LoVo (cell line): ENCODE measurements at regions not wholly inside any gene's neighbourhood (a gene's known extent, or its start where the extent isn't known, plus 50 kb on each side); places are given as distances from the start of the nearest gene placed in this dataset.

ENCODE experiments used
- DNase-seq: peaks from one replicate; pipeline ENCODE4 v3.0.0-alpha.2; 2016; ENCODE audit warnings: low spot score

GRCh38 chr2:172230889-172231401, 128.2 kb upstream of the DLX2 start:
- no peak for DNase-seq

GRCh38 chr2:172231508-172231907, 128.8 kb upstream of the DLX2 start:
- no peak for DNase-seq

- DNase-seq = no peak
Measured at GRCh38 chr2:172232708-172233396, 130.2 kb upstream of the DLX2 start.

DNA sequence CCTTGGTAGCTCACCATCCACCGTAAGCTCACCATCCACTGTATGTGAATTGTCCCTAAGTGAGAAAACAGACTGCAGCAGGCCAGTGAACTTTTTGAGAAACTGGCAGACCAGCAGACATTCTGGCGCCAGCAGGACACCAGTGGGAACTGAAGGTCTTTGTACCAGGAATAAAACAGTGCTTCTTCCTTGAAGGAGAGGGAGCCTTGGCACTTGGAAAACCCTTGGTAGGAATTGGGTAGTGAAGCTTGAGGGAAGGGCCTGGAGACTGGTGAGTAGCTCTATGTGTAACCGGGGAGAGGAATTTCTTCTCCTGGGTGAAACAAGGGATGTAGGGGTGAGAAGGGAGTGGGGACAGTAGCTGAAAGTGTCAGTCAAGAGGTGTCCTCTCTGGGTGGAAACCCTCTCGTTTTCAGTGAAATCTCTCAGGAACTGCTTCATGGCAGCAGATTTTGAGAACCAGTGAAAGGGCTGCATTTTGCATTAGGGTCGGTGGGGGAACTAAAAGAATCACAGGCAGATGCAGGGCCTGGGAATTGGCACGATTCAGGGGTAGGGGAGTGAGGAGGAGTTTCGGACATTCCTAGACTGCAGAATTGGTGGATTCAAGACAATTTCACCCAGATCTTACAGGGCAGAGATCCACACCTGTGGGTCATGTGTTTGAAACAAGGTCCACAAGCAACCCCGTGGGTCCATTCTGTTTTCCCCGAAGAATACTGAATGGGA, 131.5 kb upstream of the DLX2 start:
- no peak for DNase-seq

- DNase-seq = no peak
Measured at GRCh38 chr2:172234716-172235691, 132.3 kb upstream of the DLX2 start.

DNA sequence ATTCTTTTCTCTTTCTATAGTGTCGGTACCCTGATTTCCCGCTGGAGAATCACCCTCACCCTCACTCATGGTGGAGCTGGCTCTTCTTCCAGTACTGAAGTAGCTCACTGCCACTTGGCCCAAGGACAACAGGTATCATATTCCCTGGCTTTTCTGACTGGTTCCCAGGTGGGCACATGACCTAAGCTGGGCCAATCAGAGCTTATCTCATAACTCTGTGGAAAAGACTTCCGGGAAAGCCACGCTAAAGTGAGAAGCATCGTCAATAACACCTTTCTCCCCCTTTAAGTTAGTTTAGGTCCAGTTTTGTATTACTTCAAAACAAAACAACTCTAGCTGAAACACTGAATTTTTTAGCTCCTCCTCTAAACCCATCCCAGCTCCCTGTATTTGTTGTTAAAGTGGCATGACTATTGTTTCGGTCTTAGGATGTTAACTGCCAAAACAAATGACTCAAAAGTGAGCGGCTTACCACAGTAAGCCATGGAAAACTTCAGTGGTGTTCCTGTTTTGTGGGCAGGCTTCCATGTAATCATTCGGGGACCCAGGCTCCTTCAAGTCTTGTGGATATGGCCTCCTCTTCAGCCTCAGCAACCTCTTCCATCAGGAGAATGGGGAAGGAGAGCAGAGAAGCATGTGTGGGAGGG, 137.4 kb upstream of the DLX2 start:
- no peak for DNase-seq

DNA sequence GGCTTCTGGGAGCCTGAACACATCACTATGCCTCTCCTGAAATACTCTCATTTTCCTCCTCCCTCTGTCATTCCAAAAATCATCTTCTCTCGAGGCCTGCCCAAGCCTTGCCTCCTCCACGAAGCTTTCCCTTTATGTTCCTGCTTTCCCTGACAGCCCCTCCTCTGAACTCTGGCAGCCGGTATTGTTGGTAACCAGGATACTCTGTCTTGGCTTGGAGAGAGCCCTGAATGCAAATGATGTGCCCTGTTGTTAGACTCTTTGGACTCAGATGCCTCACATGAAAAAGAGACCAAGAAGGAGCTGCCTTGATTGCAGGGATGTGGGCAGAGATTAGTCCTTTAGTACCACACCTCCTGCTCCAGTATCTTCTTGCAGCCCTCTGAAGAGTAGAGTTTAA, 138.5 kb upstream of the DLX2 start:
- DNase-seq = no peak

DNA sequence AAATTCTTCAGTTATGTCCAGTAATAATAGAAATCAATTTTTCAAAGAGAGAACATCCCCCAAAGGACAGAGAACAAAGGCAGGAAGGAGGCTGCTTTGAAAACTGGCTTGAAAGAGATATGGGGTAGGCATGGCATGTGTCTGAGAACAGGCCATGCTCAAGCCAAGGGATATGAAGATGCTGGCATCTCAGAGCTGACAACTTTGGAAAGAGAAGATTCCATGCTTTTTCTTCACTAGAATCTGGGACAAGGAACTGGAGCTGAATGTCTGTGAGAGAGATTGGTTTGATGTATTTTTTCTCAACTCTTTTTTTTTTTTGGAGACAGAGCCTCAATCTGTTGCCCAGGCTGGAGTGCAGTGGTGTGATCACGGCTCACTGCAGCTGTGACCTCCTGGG, 139.8 kb upstream of the DLX2 start:
- DNase-seq = no peak

DNA sequence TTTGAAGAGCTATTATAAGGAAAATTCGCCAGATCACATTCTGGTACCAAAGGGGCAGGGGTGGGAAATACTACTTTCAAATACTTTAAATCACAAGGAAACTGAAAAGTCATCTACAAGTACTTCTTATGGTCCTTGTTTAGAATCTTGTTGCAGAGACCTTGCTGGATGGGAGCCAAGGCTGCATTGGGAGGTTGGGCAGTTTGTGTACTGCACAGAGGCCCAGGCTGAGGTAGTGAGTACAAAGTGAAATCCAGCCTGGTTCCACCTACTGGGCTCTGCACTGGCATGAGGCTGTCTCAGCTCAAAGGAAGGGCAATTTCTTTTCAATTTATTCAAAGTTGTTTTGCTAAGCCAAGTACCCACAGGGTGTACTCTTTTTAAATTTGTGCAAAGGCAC, 140.3 kb upstream of the DLX2 start:
- DNase-seq = no peak

DNA sequence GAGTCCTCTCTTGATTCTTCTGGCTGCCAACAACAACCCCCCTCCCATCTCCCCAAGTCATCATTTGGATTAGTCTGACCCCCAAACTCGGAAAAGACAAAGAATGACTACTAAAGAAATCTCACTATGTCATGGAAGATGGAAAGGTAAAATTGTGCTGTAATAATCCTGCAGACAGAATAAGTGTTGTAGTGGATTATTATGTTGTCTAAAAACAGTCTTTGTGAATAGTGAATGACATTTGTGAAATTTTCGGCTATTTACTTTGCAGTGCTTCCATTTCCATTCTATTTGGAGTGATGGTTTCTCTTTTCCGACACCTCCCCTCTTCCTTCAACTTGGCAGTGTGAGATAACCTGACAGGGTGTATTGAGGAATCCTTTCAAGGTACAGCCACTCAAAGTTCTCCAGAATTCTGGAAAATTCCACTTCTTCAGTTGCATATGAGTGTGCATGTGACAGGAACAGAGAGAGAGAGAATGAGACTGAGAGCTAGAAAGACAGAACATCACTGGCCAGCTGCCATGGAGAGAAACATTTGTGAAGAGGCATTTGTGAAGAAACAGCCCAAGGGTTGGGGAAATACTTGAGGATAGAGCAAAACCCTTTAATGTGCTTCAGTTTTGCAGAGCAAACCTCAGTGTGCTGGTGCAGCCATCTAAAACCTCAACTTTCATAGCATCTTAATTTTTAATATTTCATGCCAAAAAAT, 141.9 kb upstream of the DLX2 start:
- DNase-seq = no peak

DNA sequence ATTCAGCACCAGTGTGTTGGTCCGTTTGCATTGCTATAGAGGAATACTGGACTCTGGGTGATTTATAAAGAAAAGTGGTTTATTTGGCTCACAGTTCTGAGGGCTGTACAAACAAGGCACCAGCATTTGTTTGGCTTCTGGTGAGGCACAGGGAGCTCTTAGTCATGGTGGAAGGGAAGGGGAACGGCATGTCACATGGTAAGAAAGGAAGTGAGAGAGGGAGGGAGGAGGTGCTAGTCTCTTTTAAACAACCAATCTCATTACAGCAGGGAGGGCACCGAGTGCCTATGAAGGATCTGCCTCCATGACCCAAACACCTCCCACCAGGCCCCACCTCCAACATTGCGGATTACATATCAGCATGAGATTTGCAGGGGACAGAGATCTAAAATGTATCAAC, 143.9 kb upstream of the DLX2 start:
- DNase-seq = no peak

GRCh38 chr2:172247203-172247602, 144.5 kb upstream of the DLX2 start:
- DNase-seq = no peak

DNA sequence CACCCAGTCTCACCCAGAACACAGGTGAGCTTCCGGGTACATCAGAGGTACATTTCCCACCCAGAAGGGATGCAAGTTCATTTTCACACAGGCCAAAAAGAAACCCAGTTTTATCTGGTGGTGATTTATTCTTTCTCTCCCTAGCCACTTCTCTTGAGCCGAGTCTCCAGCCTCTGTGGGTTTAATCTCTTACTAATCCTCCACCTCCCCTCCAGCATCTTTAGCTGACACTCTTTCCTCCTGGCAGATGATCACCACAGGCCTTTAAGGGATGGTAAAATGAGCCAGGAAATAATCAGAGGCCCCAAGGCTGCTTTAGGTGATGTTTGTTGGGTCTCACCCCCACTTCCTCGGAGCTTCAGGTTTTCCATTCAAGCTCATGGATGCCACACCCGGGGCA, 145.7 kb upstream of the DLX2 start:
- no peak for DNase-seq

GRCh38 chr2:172248785-172249187, 146.1 kb upstream of the DLX2 start:
- peak; percentile 40 for DNase-seq

DNA sequence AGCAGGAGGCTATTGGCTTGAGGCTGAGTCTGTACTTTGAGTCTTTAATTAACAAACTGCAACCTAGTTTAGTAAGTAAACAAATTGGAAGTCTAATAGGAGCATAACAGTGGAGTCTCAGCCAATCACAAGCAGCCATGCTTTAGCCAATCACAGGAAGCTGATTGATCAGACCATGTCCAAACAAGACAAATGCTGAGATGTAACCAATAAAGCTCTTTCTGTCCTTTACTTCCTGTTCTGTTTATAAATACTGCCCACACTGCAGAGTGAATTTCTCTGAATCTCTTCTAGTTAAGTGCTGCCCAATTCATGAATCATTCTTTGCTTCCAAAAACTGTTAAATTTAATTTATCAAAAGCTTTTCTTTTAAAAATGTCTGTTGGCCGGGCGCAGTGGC, 146.6 kb upstream of the DLX2 start:
- DNase-seq = no peak

- DNase-seq = no peak
Measured at GRCh38 chr2:172249986-172250385, 147.3 kb upstream of the DLX2 start.

- DNase-seq = no peak
Measured at GRCh38 chr2:172251231-172251630, 148.5 kb upstream of the DLX2 start.

DNA sequence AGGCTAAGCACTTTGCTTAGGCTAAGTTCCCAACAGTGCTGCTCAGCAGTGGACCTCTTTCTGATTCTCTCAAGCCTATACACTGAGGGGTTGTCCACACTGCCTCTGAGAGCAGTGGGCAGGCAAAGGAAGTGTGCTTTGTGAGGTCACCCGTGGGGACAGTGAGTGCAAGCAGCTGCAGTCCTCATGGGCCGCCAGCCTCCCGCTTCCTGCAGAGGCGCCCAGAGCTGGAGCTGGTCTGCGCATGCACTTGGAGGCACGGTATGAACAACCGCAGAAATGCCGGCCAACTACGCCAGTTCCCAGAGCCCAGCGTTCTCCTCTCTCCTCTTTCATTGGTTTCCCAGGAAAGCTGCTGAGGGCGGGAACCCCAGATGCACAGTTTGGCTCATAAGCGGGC, 149.5 kb upstream of the DLX2 start:
- DNase-seq = no peak

- DNase-seq = peak; percentile 96
Measured at GRCh38 chr2:172253190-172254052, 150.7 kb upstream of the DLX2 start.

- no peak for DNase-seq
Measured at GRCh38 chr2:172256886-172257285, 154.2 kb upstream of the DLX2 start.
